BJ (cell line): ENCODE measurements at regions not wholly inside any gene's neighbourhood (a gene's known extent, or its start where the extent isn't known, plus 50 kb on each side); places are given as distances from the start of the nearest gene placed in this dataset.

Source experiments
- CTCF ChIA-PET: fragments of 350-600 bp; formaldehyde crosslinking; extraction: SDS; loops from one replicate; lab custom pipeline; 2021; ENCODE audit warnings: antibody characterized with exemption, inconsistent platforms; lab: Yijun Ruan, JAX
- POLR2A ChIA-PET: fragments of 300-600 bp; sonication (Branson Sonifier 250); formaldehyde crosslinking; extraction: SDS; loops from one replicate; lab custom pipeline; 2021; ENCODE audit warnings: antibody characterized with exemption; lab: Charles Lee
- DNase-seq: peaks from one replicate; pipeline ENCODE4 v3.0.0-alpha.2; 2011; ENCODE audit warnings: low read depth
- H3K27me3 ChIP-seq: 2 replicates; pipeline ENCODE4 v1.6.0; 2011; ENCODE audit warnings: low read length; ENCODE audit not compliant: control insufficient read depth, insufficient read depth
- H3K36me3 ChIP-seq: 2 replicates; pipeline ENCODE4 v1.5.1; 2011; ENCODE audit warnings: low read length; ENCODE audit not compliant: control insufficient read depth, insufficient read depth
- H3K4me3 ChIP-seq: 2 replicates; pipeline ENCODE4 v1.5.1; 2011; ENCODE audit warnings: low read depth, mild to moderate bottlenecking, control low read depth, low read length
- CTCF ChIP-seq: IDR thresholded peaks from 2 replicates; pipeline ENCODE4 v1.5.1; 2011; ENCODE audit warnings: low read depth, mild to moderate bottlenecking, control low read depth, inconsistent platforms, low read length, moderate library complexity; ENCODE audit not compliant: insufficient read depth

GRCh38 chr6:149218471-149218870, 99.0 kb upstream of the TAB2 start:
- H3K4me3 ChIP-seq = no peak overlapping the region
- POLR2A ChIA-PET = no interaction called here
- CTCF ChIA-PET = no interaction called here

GRCh38 chr6:149218915-149219314, 98.6 kb upstream of the TAB2 start:
- no peak for TF ChIP-seq CTCF
- CTCF ChIA-PET = no interaction called here

More at GRCh38 chr6:149218471-149218870, 99.0 kb upstream of the TAB2 start:
- H3K27me3 ChIP-seq = peaks cover 2% of the 10 kb centered on the region; the same call in 1 of the 2 replicates
- no peaks in the 10 kb centered on the region for H3K36me3 ChIP-seq
- DNase-seq = no peak
- no peak for TF ChIP-seq CTCF

GRCh38 chr6:149220882-149221773, 96.4 kb upstream of the TAB2 start:
- DNase-seq = no peak
- CTCF ChIA-PET = no interaction called here
- Histone ChIP-seq H3K27me3 (peaks cover 2% of the 10 kb centered on the region; the same call in 1 of the 2 replicates), H3K36me3 (no peaks in the 10 kb centered on the region), H3K4me3 (no peak overlapping the region)
- POLR2A ChIA-PET = no interaction called here
- no peak for TF ChIP-seq CTCF

More at GRCh38 chr6:149218915-149219314, 98.6 kb upstream of the TAB2 start:
- no peaks in the 10 kb centered on the region for H3K36me3 ChIP-seq
- H3K27me3 ChIP-seq = peaks cover 2% of the 10 kb centered on the region; the same call in 1 of the 2 replicates
- H3K4me3 ChIP-seq = no peak overlapping the region
- POLR2A ChIA-PET = no interaction called here
- DNase-seq = no peak

GRCh38 chr6:149221774-149222070, 95.8 kb upstream of the TAB2 start:
- no peaks in the 10 kb centered on the region for H3K36me3 ChIP-seq

More at GRCh38 chr6:149221774-149222070, 95.8 kb upstream of the TAB2 start:
- DNase-seq = no peak
- no peak for TF ChIP-seq CTCF
- H3K27me3 ChIP-seq = peaks cover 4% of the 10 kb centered on the region
- ChIA-PET POLR2A (no interaction called here), CTCF (no interaction called here)
- no peak overlapping the region for H3K4me3 ChIP-seq
